Putamen (tissue), 1 donor: ENCODE measurements at regions not wholly inside any gene's neighbourhood (a gene's known extent, or its start where the extent isn't known, plus 50 kb on each side); places are given as distances from the start of the nearest gene placed in this dataset.
A peak's percentile ranks its signal among the peaks of the same experiment; 100 is the strongest.
"Not testable (repeated sequence)": the region's sequence is repeated elsewhere in the genome, so short reads cannot be mapped to it uniquely, and the experiment has no call there.

Experiments used
- DNase-seq: peaks from one replicate; pipeline ENCODE4 v3.0.0-alpha.2; 2016; ENCODE audit warnings: low spot score

DNA sequence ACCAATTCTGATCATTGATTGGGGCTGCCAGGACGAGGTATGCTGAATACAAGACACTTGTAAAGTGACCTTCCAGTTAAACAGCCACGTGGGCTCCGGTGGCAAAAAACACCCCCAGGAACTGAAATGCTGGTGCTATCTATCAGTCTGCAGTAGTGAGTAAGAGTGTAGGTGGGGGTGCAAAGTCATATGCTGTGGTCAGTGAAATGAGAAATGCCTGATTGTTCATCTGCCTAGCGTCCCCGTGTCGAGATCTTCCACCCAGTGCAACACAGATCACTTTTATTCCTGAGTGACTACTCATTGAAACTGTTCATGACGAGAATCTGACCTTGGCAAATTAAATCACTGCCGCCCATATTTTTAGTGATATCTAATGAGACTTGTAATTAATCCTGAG, 806.5 kb upstream of the GOT2 start:
- DNase-seq, result no peak

DNA sequence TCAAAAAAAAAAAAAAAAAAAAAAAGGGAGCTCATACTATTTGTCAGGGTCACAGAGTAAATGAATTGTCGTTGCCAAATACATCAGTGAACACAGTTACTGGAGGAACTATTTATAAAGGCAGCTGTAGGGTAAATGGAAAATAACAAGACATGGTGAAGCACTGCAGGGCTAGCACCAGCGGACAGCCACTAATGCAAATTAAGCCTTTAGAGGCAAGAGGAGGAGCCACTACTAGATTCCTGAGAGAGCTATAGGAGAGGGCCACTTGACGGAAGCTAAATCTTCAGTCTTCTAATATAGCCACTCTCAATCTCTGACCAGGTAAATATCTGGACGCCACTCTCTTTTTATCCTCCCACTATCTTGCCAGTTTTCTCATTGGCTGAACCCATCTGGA, 801.2 kb upstream of the GOT2 start:
- DNase-seq, result no peak

DNA sequence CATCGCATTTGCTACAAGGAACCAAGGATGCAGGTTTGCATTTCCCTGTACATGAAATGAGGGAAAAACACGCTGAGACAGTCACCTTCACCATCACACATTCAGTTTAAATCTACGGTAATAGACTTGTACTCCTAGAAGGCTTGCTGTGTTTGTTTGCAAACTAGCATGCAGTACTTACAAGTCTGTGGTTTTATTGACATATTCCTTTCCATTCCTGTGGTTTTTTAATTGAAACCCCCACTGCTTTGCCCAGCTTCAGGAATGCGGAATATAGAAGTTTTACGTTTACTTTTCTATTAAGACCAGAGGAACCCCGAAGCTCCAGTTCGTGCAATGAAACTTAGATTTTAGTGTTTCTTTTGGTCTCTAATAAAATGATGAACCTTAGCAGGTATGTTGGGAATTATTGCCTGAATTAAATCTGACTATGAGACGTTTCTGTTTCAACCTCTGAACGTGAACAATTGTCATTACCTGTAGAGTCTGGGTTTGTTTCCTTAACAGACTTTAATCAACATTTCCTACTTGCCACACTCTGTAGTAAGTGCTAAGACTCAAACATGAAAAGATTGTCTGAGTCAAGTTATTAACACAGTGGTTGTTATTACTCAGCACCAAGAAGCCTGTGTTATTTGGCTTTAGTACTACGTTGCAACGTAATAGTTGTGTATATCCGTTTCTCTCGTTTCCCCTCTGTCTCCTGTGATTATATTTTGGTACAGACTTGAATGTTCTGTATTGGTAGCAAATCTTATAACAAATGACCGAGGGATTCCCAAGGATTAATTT, 793.3 kb upstream of the GOT2 start:
- no peak for DNase-seq

GRCh38 chr16:59522826-59523225, 788.7 kb upstream of the GOT2 start:
- no peak for DNase-seq

- not testable (repeated sequence) for DNase-seq
Observed at GRCh38 chr16:59518721-59519120, 784.6 kb upstream of the GOT2 start.

DNA sequence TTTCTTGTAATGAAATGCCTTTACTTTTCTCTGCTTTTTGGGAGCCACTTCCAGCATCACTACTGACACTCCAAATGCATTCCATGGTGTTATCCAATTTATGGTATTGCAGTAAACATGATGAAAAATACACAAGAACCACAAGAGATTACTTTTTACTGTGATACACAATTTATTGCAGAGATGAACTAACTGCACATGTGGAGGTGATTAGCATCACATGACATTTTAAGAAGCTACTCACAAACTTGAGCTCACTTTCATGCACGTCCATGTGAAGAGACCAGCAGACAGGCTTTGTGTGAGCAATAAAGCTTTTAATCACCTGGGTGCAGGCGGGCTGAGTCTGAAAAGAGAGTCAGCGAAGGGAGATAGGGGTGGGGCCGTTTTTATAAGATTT, 780.5 kb upstream of the GOT2 start:
- no peak for DNase-seq

GRCh38 chr16:59510008-59510424, 775.9 kb upstream of the GOT2 start:
- peak; percentile 37 for DNase-seq

GRCh38 chr16:59500601-59501000, 766.5 kb upstream of the GOT2 start:
- DNase-seq, result no peak

- no peak for DNase-seq
Observed at GRCh38 chr16:59487067-59487466, 753.0 kb upstream of the GOT2 start.

- DNase-seq, result no peak
Observed at GRCh38 chr16:59484833-59485516, 750.9 kb upstream of the GOT2 start.

GRCh38 chr16:59478838-59479237, 744.7 kb upstream of the GOT2 start:
- DNase-seq, result no peak

DNA sequence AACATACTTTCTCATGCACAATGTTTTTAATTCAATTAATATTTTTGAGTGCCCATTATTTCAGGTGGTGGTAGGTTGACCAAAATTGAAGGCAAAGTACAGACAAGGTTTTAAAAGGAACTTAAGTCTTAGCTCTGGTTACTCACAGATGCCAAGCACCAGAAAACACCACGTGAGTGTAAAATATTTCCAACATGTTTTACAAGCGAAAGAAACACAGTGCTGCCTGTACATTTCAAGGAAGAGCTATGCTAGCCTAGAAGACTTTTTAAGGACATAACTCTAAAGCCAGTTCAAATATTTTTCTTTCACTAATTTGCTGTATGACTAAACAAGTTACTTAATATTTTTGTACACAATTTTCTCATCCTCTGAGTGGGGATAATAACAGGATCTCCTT, 736.4 kb upstream of the GOT2 start:
- DNase-seq, result no peak

GRCh38 chr16:59469266-59469665, 735.1 kb upstream of the GOT2 start:
- DNase-seq, result no peak

GRCh38 chr16:59463776-59464175, 729.7 kb upstream of the GOT2 start:
- no peak for DNase-seq

GRCh38 chr16:59459806-59460205, 725.7 kb upstream of the GOT2 start:
- DNase-seq, result no peak

- no peak for DNase-seq
Observed at GRCh38 chr16:59455497-59455896, 721.4 kb upstream of the GOT2 start.

DNA sequence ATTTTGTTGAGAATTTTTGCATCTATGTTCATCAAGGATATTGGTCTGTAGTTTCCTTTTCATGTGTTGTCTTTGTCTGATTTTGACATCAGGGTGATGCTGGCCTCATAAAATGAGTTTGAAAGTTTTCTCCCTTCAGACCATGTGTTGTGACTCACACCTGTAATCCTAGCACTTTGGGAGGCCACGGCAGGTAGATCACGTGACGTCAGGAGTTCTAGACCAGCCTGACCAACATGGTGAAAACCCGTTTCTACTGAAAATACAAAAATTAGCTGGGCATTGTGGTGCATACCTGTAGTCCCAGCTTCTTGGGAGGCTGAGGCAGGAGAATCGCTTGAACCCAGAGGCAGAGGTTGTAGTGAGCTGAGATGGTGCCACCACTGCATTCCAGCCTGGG, 716.4 kb upstream of the GOT2 start:
- DNase-seq, result not testable (repeated sequence)

GRCh38 chr16:59440502-59440901, 706.4 kb upstream of the GOT2 start:
- DNase-seq, result no peak

DNA sequence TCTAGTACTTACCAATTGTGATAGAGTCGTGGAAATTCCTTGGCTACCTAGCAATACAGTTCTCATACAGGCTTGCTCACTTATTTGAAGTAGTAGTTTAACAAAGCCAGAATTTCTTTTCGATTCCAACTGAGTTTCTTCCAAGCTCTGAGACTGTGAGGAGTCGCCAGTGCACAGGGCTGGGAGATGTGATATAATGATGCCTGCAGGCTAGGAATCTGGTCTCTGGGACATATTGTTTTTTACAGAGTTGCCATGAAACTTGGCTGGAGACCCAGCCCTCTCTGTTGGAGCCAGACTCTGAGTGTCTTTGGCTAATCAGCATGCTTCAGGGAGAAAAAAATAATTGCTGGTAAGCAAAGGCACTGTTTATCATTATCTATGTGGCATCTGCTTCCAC, 698.8 kb upstream of the GOT2 start:
- DNase-seq, result no peak

- DNase-seq, result no peak
Observed at GRCh38 chr16:59432276-59432675, 698.2 kb upstream of the GOT2 start.

- DNase-seq, result no peak
Observed at GRCh38 chr16:59424714-59425273, 690.7 kb upstream of the GOT2 start.

- peak; percentile 6 for DNase-seq
Observed at GRCh38 chr16:59411961-59412841, 678.1 kb upstream of the GOT2 start.
